MM.1S (cell line): ENCODE measurements at regions not wholly inside any gene's neighbourhood (a gene's known extent, or its start where the extent isn't known, plus 50 kb on each side); places are given as distances from the start of the nearest gene placed in this dataset.

ENCODE experiments used
- DNase-seq: peaks from one replicate; pipeline ENCODE4 v3.0.0-alpha.2; 2015
- H2AFZ ChIP-seq: fragments of 300-600 bp; sonication (generic); 2 replicates; pipeline ENCODE4 v1.6.0; 2016; ENCODE audit warnings: antibody characterized with exemption, low read length
- H3F3A ChIP-seq: fragments of 300-600 bp; sonication (generic); 2 replicates; pipeline ENCODE4 v1.6.1; 2016; ENCODE audit warnings: mild to moderate bottlenecking, antibody characterized with exemption, low read length, moderate library complexity, mixed read lengths; ENCODE audit not compliant: insufficient read depth
- H3K27ac ChIP-seq: fragments of 300-600 bp; sonication (generic); 2 replicates; pipeline ENCODE4 v1.5.1; 2016; ENCODE audit warnings: mild to moderate bottlenecking, low read length
- H3K27me3 ChIP-seq: fragments of 300-600 bp; sonication (generic); replicated peaks from 2 replicates; pipeline ENCODE4 v1.6.0; 2016; ENCODE audit warnings: low read length; ENCODE audit not compliant: insufficient read depth
- H3K36me3 ChIP-seq: fragments of 300-600 bp; sonication (generic); replicated peaks from 2 replicates; pipeline ENCODE4 v1.6.1; 2016; ENCODE audit warnings: mild to moderate bottlenecking, low read length, mixed read lengths; ENCODE audit not compliant: insufficient read depth
- H3K4me1 ChIP-seq: fragments of 300-600 bp; sonication (generic); 2 replicates; pipeline ENCODE4 v1.6.1; 2016; ENCODE audit warnings: low read length, mixed read lengths
- H3K4me2 ChIP-seq: fragments of 300-600 bp; sonication (generic); 2 replicates; pipeline ENCODE4 v1.6.0; 2016; ENCODE audit warnings: low read depth, low read length
- H3K4me3 ChIP-seq: fragments of 300-600 bp; sonication (generic); 2 replicates; pipeline ENCODE4 v1.5.1; 2016; ENCODE audit warnings: low read length, mixed read lengths
- H3K79me2 ChIP-seq: fragments of 300-600 bp; sonication (generic); 2 replicates; pipeline ENCODE4 v1.6.1; 2016; ENCODE audit warnings: mixed run types, low read length, mixed read lengths
- H3K9ac ChIP-seq: fragments of 300-600 bp; sonication (generic); 2 replicates; pipeline ENCODE4 v1.6.1; 2016; ENCODE audit warnings: low read length, mixed read lengths
- H3K9me2 ChIP-seq: fragments of 300-600 bp; sonication (generic); replicated peaks from 2 replicates; pipeline ENCODE4 v1.6.1; 2016; ENCODE audit warnings: mild to moderate bottlenecking, low read length, mixed read lengths; ENCODE audit not compliant: insufficient read depth
- H3K9me3 ChIP-seq: fragments of 300-600 bp; sonication (generic); replicated peaks from 2 replicates; pipeline ENCODE4 v1.6.1; 2016; ENCODE audit warnings: mild to moderate bottlenecking, low read length, mixed read lengths; ENCODE audit not compliant: insufficient read depth
- H4K20me1 ChIP-seq: fragments of 300-600 bp; sonication (generic); 2 replicates; pipeline ENCODE4 v1.6.1; 2016; ENCODE audit warnings: mild to moderate bottlenecking, low read length, moderate library complexity, mixed read lengths; ENCODE audit not compliant: insufficient read depth
- EZH2 ChIP-seq: fragments of 300-600 bp; sonication (generic); optimal IDR thresholded peaks from 2 replicates; pipeline ENCODE3; 2017; ENCODE audit warnings: low read depth, mild to moderate bottlenecking, antibody characterized with exemption, low read length, mixed read lengths
- EZH2phosphoT487 ChIP-seq: fragments of 300-600 bp; sonication (generic); IDR thresholded peaks from 2 replicates; pipeline ENCODE4 v1.6.1; 2018; ENCODE audit warnings: antibody characterized with exemption, low read length
- TF ChIP-seq, protein P1 (sequence below): fragments of 300-600 bp; sonication (generic); IDR thresholded peaks from 2 replicates; pipeline ENCODE4 v1.5.1; 2016; ENCODE audit warnings: antibody characterized with exemption, low read length, mixed read lengths

DNA sequence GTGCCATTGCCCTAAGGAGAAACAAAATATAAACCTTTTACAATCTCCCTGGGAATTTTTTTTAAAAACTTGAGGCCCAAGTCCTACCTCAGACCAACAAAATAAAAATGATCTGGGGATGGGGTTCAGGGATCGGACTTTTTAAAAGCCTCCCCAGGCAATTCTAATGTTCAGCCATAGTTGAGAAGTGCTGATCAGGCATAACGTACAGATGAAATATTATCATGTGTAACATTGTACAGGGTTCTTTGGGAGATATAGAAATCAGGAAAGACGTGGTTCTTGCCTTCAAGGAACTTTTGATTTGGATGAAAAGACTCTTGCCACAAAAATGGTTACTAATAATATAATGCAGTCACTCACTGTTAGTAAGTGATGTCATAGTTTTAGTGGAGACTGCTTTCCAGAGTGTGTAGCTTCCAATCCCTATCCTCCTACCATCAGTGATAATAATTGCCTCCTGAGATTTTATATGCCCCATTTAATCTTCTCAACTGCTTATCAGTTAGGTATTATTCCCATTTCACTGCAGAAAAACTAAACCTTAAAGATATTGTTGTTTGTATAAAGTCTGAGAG, 135.6 kb downstream of the BRMS1L start:
- no peak overlapping the region for H3K4me3 ChIP-seq
- H3K27me3 ChIP-seq = no peaks in the 10 kb centered on the region
- H3K9me3 ChIP-seq = no peaks in the 10 kb centered on the region
- TF ChIP-seq EZH2 (no peak), EZH2phosphoT487 (no peak)
- TF ChIP-seq, protein P1, sequence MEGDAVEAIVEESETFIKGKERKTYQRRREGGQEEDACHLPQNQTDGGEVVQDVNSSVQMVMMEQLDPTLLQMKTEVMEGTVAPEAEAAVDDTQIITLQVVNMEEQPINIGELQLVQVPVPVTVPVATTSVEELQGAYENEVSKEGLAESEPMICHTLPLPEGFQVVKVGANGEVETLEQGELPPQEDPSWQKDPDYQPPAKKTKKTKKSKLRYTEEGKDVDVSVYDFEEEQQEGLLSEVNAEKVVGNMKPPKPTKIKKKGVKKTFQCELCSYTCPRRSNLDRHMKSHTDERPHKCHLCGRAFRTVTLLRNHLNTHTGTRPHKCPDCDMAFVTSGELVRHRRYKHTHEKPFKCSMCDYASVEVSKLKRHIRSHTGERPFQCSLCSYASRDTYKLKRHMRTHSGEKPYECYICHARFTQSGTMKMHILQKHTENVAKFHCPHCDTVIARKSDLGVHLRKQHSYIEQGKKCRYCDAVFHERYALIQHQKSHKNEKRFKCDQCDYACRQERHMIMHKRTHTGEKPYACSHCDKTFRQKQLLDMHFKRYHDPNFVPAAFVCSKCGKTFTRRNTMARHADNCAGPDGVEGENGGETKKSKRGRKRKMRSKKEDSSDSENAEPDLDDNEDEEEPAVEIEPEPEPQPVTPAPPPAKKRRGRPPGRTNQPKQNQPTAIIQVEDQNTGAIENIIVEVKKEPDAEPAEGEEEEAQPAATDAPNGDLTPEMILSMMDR = no peak
- H3K27ac ChIP-seq = no peak overlapping the region
- no peaks in the 10 kb centered on the region for H3K9me2 ChIP-seq
- H3K4me1 ChIP-seq = no peaks in the 10 kb centered on the region
- no peak for DNase-seq
- no peaks in the 10 kb centered on the region for H3K36me3 ChIP-seq
- H2AFZ ChIP-seq = no peak overlapping the region
- H4K20me1 ChIP-seq = no peaks in the 10 kb centered on the region
- no peaks in the 10 kb centered on the region for H3K79me2 ChIP-seq
- H3K9ac ChIP-seq = no peak overlapping the region
- H3K4me2 ChIP-seq = no peak overlapping the region
- H3F3A ChIP-seq = no peaks in the 10 kb centered on the region

DNA sequence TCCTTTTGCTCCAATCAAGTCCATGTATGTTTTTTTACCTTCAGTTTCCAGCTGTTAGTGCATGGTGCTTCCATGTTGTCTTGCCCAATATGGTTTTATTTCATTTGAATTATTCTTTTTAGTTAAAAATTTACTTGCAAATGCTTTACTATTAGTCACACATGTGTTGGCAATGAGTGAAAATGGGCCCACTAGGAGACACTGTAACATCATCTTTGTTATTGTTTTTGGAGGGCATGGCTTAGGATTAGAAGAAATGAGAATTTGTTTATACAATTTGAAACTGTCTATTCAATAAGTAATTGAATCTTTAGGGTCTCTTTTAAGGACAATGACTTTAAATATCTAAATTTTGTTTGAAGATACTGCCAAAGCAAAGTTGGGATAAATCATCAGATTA, 133.7 kb downstream of the BRMS1L start:
- TF ChIP-seq, protein P1 = no peak
- no peak for TF ChIP-seq EZH2
- TF ChIP-seq EZH2phosphoT487 = no peak
- H2AFZ ChIP-seq = no peak overlapping the region

DNA sequence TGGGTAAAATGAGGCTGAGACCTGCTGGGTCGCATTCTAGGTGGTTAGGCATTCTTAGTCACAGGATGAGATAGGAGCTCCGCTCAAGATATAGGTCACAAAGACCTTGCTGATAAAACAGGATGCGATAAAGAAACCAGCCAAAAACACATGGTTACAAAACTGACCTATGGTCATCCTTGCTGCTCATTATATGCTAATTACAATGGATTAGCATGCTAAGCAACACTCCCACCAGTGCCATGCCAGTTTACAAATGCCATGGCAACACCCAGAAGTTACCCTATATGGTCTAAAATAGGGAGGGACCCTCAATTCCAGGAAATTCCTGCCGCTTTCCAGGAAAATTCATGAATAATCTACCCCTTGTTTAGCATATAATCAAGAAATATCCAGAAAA, 132.4 kb downstream of the BRMS1L start:
- no peaks in the 10 kb centered on the region for H3K79me2 ChIP-seq
- H3K4me1 ChIP-seq = no peaks in the 10 kb centered on the region

More for the DNA sequence above, 133.7 kb downstream of the BRMS1L start:
- no peak overlapping the region for H3K9ac ChIP-seq
- no peaks in the 10 kb centered on the region for H3F3A ChIP-seq
- no peaks in the 10 kb centered on the region for H3K27me3 ChIP-seq
- no peaks in the 10 kb centered on the region for H3K36me3 ChIP-seq
- H3K9me3 ChIP-seq = no peaks in the 10 kb centered on the region
- no peak overlapping the region for H3K4me3 ChIP-seq
- DNase-seq = no peak
- no peaks in the 10 kb centered on the region for H3K79me2 ChIP-seq
- H3K4me1 ChIP-seq = no peaks in the 10 kb centered on the region
- H3K4me2 ChIP-seq = no peak overlapping the region
- H3K27ac ChIP-seq = no peak overlapping the region
- H4K20me1 ChIP-seq = no peaks in the 10 kb centered on the region
- no peaks in the 10 kb centered on the region for H3K9me2 ChIP-seq

More for the DNA sequence above, 132.4 kb downstream of the BRMS1L start:
- H3K4me2 ChIP-seq = no peak overlapping the region
- no peaks in the 10 kb centered on the region for H4K20me1 ChIP-seq
- H3K9me2 ChIP-seq = no peaks in the 10 kb centered on the region
- H3K27ac ChIP-seq = no peak overlapping the region
- no peaks in the 10 kb centered on the region for H3K27me3 ChIP-seq
- H3K4me3 ChIP-seq = no peak overlapping the region
- TF ChIP-seq, protein P1 = no peak
- no peak for TF ChIP-seq EZH2
- no peak for TF ChIP-seq EZH2phosphoT487
- no peaks in the 10 kb centered on the region for H3F3A ChIP-seq
- H3K36me3 ChIP-seq = no peaks in the 10 kb centered on the region
- DNase-seq = no peak
- no peaks in the 10 kb centered on the region for H3K9me3 ChIP-seq
- H2AFZ ChIP-seq = no peak overlapping the region
- H3K9ac ChIP-seq = no peak overlapping the region
